NCI-H187 treated with DMSO at 0.1 percent for 48 hours (cell line): ENCODE measurements at regions not wholly inside any gene's neighbourhood (a gene's known extent, or its start where the extent isn't known, plus 50 kb on each side); places are given as distances from the start of the nearest gene placed in this dataset.
A peak's percentile ranks its signal among the peaks of the same experiment; 100 is the strongest.
"Not testable (repeated sequence)": the region's sequence is repeated elsewhere in the genome, so short reads cannot be mapped to it uniquely, and the experiment has no call there.

Source experiments
- DNase-seq: peaks from one replicate; lab custom pipeline; 2025; lab: John Stamatoyannopoulos, UW

DNA sequence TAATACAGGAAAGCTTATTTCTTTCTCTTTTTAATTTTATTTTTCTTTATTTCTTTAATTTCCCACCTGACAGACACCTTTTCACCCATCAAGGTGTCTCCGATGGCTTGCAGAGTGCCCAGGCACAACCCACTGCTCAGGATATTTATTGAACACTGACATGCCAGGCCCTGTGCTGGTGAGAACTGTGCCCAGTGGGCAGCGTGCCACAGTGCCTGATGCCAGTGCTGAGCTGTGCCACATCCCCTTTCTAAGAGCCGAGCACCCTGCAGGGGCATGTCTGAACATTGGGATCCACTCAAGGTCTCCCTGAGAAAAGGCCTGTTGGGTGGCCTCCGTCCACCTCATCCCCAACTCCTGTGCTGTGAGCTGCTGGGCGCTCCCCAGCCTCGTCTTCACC lies 158.6 kb upstream of the RAB6C start:
- no peak for DNase-seq

DNA sequence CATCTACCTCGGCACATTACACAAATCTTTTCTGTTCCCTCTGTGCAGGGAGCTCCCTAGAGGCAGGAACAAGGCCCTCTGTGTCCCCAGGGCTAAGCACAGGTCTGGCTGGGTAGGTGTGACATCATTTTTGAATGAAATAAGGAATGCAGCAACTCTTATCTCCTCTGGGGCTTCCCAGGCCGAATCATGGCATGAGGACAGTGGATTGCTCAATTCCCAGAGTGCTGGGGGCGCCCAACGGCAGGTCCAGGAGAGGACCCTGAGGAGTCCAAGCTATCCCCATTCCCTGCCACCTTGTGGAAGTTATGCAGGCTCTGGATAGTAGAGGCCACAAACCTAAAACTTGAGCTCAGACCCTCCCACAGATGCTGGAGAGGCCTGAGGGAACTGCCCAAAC lies 158.0 kb upstream of the RAB6C start:
- DNase-seq = no peak

- no peak for DNase-seq
Measured at GRCh38 chr2:129823044-129823443, 156.4 kb upstream of the RAB6C start.

DNA sequence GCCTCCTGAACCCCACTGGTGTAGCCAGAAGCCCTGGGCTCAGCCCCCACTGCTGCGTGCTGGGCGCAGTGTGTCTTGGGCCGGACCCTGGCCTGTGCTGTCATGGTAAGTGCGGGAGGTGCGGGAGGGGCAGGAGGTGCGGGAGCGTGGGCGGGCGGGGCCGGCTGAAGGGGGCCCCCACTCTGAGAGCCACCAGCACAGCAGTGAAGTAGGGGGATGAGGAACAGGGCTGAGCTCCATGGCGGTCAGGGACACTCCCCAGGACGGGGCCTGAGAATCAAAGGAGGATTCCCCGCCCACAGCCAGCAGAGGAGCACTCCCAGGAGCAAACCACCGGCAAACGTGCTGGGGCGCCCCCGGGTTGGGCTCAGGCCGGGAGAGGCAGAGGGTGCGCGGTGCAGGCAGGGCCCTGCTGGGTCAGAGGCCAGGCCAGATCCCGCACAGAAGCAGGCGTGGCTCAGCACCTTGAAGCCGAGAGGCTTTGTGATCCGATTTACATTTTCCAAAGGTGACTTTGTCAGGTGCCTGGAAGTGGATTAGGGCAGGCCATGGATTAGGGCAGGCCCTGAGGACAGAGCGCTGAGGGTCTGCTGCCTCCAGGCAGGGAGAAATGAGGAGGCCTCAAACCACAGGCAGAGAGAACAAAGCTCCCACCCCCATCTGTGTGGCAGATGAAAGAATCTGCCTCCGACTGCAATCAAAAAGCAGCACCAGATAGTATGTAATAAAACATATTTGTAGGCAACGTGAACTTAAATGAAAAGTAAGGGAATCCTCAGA lies 152.0 kb upstream of the RAB6C start:
- no peak for DNase-seq

DNA sequence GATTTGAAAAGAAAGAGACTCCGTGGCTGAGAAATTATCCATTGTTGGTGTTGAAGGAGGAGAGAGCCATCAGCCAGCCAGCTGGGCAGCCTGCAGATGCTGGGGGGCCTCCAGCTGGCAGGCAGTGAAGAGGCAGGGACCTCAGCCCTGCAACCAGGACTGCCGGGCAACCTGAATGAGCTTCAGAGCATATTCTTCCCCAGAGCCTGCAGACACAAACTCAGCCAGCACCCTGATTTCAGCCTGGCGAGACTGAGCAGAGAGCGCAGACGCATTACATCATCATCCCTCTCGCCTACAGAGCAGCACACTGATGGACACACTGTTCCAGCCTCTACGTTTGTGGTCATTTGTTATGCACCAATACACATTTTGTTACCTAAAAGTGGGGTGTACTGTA lies 150.7 kb upstream of the RAB6C start:
- DNase-seq = no peak

DNA sequence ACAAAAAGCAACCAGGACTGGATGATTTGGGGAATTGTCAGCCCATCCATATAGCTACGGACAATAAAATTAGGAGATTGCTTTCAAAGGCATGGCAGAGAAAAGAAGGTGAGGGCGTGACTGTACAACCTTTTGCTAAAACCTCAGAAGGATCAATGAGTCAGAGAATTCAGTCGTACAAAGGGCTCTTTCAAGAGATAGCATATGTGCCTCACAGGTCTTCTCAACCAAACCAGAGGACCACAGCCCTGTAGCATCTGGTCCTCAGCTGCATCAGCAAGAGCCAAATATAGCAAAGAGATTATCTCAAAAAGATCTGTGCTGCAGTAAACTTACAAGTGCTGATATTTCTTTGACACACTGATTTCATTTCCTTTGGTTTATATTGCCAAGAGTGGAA lies 149.9 kb upstream of the RAB6C start:
- no peak for DNase-seq

DNA sequence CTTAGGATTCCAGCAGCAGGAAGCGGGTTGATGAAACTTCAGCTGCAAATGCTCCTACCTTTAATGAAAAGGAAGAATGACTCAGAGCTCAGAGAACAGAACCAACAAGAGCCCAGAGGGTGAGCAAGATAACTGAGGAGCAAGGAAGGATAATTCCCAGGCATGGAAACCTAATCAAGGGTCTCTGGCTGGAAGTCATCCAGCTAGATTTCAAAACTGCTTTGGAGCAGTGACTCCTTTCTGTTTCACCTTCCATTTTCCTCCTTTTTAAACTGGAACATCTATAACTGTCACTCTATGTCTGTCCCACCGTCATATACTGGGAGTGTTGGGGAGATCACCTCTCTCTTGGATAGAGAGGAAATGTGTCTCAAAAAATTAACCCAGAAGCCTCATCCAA lies 148.4 kb upstream of the RAB6C start:
- DNase-seq = no peak

DNA sequence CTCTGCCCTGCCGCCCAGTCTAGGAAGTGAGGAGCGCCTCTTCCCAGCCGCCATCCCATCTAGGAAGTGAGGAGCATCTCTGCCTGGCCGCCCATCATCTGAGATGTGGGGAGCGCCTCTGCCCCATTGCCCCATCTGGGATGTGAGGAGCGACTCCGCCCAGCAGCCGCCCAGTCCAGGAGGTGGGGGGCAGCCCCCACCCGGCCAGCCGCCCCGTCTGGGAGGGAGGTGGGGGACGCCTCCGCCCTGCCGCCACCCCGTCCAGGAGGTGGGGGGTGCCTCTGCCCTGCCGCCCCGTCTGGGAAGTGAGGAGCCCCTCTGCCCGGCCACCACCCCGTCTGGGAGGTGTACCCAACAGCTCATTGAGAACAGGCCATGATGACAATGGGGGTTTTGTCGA lies 146.0 kb upstream of the RAB6C start:
- not testable (repeated sequence) for DNase-seq

DNA sequence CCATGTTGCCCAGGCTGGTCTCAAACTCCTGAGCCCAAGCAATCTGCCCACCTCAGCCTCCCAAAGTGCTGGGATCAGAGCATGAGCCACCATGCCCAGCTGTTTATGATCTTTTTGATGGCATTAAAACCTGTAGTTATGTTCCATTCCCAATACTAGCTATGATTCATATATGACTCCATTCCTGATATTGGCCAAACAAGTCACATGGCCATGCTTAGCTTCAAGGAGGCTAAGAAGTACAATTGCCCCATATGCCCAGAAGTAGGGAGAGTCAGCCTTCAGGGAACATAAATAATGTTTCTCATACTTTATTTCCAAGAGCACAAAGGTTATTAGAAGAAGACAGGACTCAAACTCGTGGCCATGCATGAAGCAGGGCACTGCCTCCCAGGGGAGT lies 132.4 kb upstream of the RAB6C start:
- no peak for DNase-seq

DNA sequence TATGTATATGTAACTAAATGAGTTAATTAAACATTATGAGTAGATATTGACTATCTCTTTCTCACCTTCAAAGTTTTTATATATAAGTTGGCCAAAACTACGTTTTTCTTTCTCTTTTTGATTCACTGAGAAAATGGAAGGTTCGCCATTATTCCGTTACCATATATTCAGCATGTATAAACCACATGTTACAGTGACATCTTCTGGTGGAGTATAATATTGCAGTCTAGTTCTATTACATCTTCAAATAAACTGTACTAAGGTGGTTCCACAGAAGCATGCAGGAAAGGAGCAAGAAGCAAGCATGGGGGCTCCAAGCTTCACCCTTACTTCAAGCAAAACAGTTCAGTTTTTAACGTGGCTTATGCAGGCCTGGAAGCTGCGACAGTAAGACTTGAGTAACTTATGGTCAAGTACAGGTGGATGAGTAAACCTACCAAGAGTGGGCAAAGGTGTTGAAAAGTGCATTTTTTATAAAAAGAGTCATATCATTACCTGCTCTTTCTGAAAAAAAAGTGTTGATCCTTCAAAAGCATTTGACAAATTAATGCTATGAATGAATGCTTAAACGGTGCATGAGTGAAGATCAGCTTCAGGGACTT lies 129.8 kb upstream of the RAB6C start:
- DNase-seq = peak; percentile 32

- DNase-seq = no peak
Measured at GRCh38 chr2:129857200-129857599, 122.3 kb upstream of the RAB6C start.

GRCh38 chr2:129859175-129859574 lies 120.3 kb upstream of the RAB6C start:
- no peak for DNase-seq

DNA sequence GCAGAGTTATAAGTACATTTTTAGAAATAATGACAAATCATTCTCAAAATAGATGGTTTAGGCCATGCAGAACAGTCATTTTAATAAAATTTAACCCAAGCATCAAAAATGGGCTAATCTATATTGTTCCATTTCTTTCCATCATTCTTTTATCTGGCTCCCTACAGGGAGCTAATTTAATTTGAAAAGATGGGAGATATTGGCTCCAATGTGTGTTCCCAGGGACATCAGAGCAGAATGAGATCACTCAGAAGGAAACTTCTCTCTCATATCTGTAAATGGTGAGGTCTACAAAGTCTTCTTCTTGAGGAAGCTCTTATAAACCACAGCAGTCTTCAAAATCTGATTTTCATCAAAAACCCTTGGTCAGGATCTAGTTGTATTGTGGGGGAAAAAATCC lies 119.4 kb upstream of the RAB6C start:
- DNase-seq = no peak

DNA sequence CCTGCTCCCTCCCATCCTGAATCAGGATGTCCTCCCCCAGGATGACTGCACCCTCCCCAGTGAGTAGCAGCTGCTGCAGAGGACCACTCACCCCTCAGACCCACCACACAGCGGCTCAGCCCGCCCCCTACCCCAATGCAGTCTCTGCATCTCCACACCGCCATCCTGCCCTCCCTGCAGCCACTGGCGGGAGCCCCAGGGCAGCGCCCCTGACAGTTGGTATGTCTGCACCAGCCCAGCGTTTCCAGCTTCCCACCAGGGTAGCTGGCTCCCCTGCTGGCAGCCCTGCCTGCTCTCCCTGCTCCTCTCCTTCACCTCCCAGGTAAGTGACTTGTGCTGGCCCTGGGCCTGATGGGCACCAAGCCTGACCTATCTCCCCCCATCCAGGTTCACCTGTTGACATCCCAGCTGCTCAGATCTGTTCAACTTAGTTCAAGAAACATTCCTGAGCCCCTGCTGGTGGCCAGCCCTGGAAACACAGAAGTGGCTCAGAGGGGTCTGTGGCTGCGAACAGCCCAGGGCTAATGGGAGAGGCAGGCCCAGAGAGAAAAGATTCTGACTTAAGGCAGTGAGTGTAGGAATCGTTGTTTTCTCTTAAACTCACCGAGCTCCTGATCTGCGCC lies 117.7 kb upstream of the RAB6C start:
- DNase-seq = no peak

- DNase-seq = no peak
Measured at GRCh38 chr2:129862668-129863067, 116.8 kb upstream of the RAB6C start.

DNA sequence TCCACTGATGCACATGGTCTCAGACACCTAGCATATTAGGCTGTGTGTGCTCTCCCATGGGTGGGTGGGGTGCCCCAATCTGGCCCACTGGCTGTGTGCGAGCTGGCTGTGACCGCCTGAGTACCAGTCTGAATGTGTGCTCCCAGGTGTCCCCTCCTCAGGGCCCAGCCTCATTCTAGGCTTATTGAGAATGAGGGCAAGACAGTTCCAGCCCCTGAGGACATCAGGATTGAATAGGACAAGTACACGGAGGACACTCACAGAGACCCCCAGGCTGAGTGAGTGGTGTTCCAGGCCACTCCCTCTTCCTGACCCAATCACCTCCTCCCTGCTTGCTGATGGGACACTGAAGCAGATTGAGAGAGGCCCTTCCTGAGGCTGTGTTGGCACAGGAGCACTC lies 116.1 kb upstream of the RAB6C start:
- no peak for DNase-seq

GRCh38 chr2:129864719-129865118 lies 114.7 kb upstream of the RAB6C start:
- no peak for DNase-seq

DNA sequence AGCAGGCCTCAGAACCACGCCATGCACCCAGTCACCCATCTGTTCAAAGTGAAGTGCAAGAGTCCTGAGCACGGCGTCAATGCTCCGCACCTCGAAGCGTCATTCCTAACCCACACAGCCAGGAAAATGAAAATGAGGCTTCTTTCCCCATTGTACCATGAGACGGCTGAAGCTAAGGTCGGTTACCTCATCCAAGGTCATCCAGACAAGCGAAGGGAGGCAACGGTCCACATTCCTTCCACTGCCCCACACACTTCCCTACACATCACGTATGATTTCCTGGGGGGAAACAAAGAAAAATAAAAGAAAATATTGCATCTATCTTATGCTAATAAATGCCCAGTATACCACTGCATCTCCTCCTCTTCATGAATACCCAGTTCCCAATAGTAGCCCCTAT lies 113.5 kb upstream of the RAB6C start:
- DNase-seq = no peak

DNA sequence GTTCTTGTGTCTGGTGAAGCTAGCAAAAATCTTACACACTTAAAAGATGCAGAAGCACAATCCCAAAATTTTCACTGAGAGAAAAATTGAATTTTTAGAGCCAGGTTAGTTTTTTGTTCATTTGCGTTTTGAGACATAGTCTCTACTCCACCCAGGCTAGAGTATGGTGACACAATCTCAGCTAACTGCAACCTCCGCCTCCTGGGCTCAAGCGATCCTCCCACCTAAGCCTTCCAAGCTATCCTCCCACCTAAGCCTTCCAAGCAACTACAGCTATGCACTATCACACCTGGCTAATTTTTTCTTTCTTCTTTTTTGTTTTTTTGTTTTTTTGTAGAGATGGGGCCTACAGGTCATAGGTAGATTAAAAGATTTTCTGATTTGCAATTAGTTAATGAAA lies 113.1 kb upstream of the RAB6C start:
- DNase-seq = no peak

- DNase-seq = no peak
Measured at GRCh38 chr2:129868151-129868550, 111.3 kb upstream of the RAB6C start.

- DNase-seq = no peak
Measured at GRCh38 chr2:129870685-129871241, 108.7 kb upstream of the RAB6C start.

DNA sequence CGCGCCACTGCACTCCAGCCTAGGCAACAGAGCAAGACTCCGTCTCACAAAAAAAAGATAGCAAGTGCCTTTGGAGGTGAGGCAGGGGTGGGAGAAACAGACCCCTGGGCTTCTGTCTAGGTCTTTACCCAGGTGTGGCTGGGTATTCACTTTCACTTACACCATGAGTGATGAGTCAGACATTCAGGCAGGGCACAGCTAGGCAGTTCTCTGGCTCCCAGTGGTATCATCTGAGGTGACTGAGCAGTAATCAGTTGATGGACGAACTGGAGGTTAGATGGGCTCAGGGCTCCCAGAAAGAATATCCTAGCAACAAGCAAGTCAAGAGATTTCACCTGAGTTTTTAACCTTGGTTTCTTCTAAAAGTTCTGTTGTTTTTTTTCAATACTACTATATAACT lies 107.0 kb upstream of the RAB6C start:
- no peak for DNase-seq

- DNase-seq = no peak
Measured at GRCh38 chr2:129876541-129876940, 102.9 kb upstream of the RAB6C start.
